KMS-11 (cell line): ENCODE measurements at regions not wholly inside any gene's neighbourhood (a gene's known extent, or its start where the extent isn't known, plus 50 kb on each side); places are given as distances from the start of the nearest gene placed in this dataset.

Experiments
- H2AFZ ChIP-seq: fragments of 200-600 bp; sonication (generic); 2 replicates; pipeline ENCODE4 v1.6.1; 2016; ENCODE audit warnings: antibody characterized with exemption, mixed run types, low read depth
- H3K27ac ChIP-seq: fragments of 200-600 bp; sonication (generic); 2 replicates; pipeline ENCODE4 v1.6.1; 2016; ENCODE audit warnings: mild to moderate bottlenecking, mixed run types
- H3K27me3 ChIP-seq: fragments of 200-600 bp; sonication (generic); 2 replicates; pipeline ENCODE4 v1.6.1; 2017; ENCODE audit warnings: mild to moderate bottlenecking, low read depth, mixed run types, moderate library complexity; ENCODE audit not compliant: insufficient read depth
- H3K36me3 ChIP-seq: fragments of 200-600 bp; sonication (generic); 2 replicates; pipeline ENCODE4 v1.6.1; 2017; ENCODE audit warnings: mild to moderate bottlenecking, mixed run types; ENCODE audit not compliant: insufficient read depth
- H3K4me1 ChIP-seq: fragments of 200-600 bp; sonication (generic); 2 replicates; pipeline ENCODE4 v1.6.1; 2016; ENCODE audit warnings: mild to moderate bottlenecking, low read depth, mixed run types; ENCODE audit not compliant: poor library complexity, severe bottlenecking
- H3K4me2 ChIP-seq: fragments of 200-600 bp; sonication (generic); 2 replicates; pipeline ENCODE4 v1.7.0; 2016; ENCODE audit warnings: mild to moderate bottlenecking, mixed run types
- H3K4me3 ChIP-seq: fragments of 200-600 bp; sonication (generic); IDR thresholded peaks from 2 replicates; pipeline ENCODE4 v1.6.1; 2017; ENCODE audit warnings: low read depth, low read length, mixed read lengths; ENCODE audit not compliant: insufficient read depth
- H3K79me2 ChIP-seq: fragments of 200-600 bp; sonication (generic); 2 replicates; pipeline ENCODE4 v1.6.1; 2016; ENCODE audit warnings: low read depth, mixed run types; ENCODE audit not compliant: insufficient read depth
- H3K9ac ChIP-seq: fragments of 200-600 bp; sonication (generic); 2 replicates; pipeline ENCODE4 v1.6.1; 2016; ENCODE audit warnings: mild to moderate bottlenecking, mixed run types
- H4K20me1 ChIP-seq: fragments of 200-600 bp; sonication (generic); 2 replicates; pipeline ENCODE4 v1.6.1; 2016; ENCODE audit warnings: mild to moderate bottlenecking, mixed run types; ENCODE audit not compliant: insufficient read depth
- TF ChIP-seq, protein P1 (sequence below): fragments of 200-600 bp; sonication (generic); conservative IDR thresholded peaks from 2 replicates; pipeline ENCODE4 v1.6.1; 2017; ENCODE audit warnings: low read depth, mild to moderate bottlenecking, antibody characterized with exemption, low read length, moderate library complexity, mixed read lengths

GRCh38 chr2:13542642-13543041, 825.9 kb downstream of the TRIB2 start:
- peaks cover 79% of the 10 kb centered on the region for H3K4me1 ChIP-seq
- no peaks in the 10 kb centered on the region for H3K79me2 ChIP-seq
- TF ChIP-seq, protein P1, sequence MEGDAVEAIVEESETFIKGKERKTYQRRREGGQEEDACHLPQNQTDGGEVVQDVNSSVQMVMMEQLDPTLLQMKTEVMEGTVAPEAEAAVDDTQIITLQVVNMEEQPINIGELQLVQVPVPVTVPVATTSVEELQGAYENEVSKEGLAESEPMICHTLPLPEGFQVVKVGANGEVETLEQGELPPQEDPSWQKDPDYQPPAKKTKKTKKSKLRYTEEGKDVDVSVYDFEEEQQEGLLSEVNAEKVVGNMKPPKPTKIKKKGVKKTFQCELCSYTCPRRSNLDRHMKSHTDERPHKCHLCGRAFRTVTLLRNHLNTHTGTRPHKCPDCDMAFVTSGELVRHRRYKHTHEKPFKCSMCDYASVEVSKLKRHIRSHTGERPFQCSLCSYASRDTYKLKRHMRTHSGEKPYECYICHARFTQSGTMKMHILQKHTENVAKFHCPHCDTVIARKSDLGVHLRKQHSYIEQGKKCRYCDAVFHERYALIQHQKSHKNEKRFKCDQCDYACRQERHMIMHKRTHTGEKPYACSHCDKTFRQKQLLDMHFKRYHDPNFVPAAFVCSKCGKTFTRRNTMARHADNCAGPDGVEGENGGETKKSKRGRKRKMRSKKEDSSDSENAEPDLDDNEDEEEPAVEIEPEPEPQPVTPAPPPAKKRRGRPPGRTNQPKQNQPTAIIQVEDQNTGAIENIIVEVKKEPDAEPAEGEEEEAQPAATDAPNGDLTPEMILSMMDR, result no peak
- H3K36me3 ChIP-seq, result no peaks in the 10 kb centered on the region
- H3K4me3 ChIP-seq, result no peak overlapping the region
- no peaks in the 10 kb centered on the region for H4K20me1 ChIP-seq
- H3K27me3 ChIP-seq, result no peaks in the 10 kb centered on the region
- peak overlapping the region; percentile 21; the same call in 1 of the 2 replicates for H3K9ac ChIP-seq
- H3K27ac ChIP-seq, result peak overlapping the region; percentile 84
- no peak overlapping the region for H2AFZ ChIP-seq
- peak overlapping the region; percentile 85 for H3K4me2 ChIP-seq

DNA sequence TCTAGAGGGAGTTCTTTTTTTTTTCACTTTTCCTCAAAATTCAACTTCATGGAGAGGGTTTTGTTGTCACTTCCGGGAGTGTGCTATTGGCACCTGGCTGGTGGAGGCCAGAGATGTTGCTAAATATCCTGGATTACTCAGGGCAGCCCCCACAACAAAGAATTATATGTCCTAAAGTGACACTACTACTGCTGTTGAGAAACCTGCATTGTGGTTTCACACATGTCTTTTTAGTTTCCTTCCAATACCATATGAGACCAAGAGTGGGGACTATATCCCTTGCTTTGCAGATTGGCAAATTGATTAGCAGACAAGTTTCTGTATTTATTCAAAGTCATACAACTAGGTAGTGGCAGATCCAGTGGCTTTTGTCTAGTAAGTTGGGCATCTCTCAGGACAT, 826.8 kb downstream of the TRIB2 start:
- Histone ChIP-seq H4K20me1 (no peaks in the 10 kb centered on the region), H3K4me1 (peaks cover 88% of the 10 kb centered on the region), H3K27me3 (no peaks in the 10 kb centered on the region), H3K4me3 (no peak overlapping the region), H3K79me2 (no peaks in the 10 kb centered on the region), H2AFZ (no peak overlapping the region), H3K4me2 (peak overlapping the region; percentile 55), H3K27ac (peak overlapping the region; percentile 84), H3K9ac (no peak overlapping the region), H3K36me3 (no peaks in the 10 kb centered on the region)
- TF ChIP-seq, protein P1, result no peak

DNA sequence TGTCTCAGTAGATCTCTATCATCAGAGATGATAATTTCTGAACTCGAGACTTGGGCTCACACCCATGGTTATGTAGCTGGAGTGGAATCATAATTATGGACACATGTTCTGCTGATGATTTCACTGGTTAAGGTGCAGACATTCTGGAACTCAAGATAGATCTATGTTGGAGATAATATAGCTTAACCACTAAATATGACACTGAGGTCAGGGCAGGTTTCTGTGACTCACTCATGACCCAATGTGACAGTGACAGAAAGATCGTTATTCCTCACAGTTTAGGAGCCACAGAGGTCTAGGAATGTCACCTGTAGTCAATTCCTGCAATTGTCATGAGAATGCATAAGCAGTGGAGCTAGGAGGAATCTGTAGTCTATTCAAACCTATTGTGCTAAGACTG, 828.6 kb downstream of the TRIB2 start:
- Histone ChIP-seq H3K4me2 (peak overlapping the region; percentile 55), H3K27me3 (no peaks in the 10 kb centered on the region), H3K79me2 (no peaks in the 10 kb centered on the region), H2AFZ (no peak overlapping the region), H4K20me1 (no peaks in the 10 kb centered on the region), H3K4me1 (peaks cover 100% of the 10 kb centered on the region), H3K36me3 (no peaks in the 10 kb centered on the region), H3K27ac (peak overlapping the region; percentile 84; the same call in 1 of the 2 replicates), H3K4me3 (no peak overlapping the region), H3K9ac (no peak overlapping the region)
- TF ChIP-seq, protein P1, result no peak

DNA sequence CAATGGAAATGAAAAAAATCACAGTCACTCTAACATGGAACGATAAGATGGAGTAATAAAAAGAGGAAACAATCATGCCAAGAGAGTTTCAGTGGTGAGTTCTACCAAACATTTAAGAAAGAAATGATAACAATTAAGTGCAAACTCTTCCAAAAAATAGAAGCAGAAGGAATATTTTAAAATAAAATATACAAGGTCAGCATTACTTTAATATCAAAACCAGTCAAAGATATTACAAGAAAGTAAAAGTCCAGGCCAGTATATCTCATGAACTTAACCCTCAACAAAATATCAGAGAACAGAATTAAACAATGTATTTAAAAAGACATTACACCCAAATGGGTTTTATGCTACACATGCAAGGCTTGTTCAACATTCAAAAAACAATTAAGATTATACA, 829.4 kb downstream of the TRIB2 start:
- Histone ChIP-seq H3K27ac (no peak overlapping the region; the same call in 1 of the 2 replicates), H3K27me3 (no peaks in the 10 kb centered on the region), H3K4me1 (peaks cover 100% of the 10 kb centered on the region), H3K36me3 (no peaks in the 10 kb centered on the region), H4K20me1 (no peaks in the 10 kb centered on the region), H3K4me3 (no peak overlapping the region), H3K4me2 (peak overlapping the region; percentile 55; the same call in 1 of the 2 replicates), H3K9ac (no peak overlapping the region), H2AFZ (no peak overlapping the region), H3K79me2 (no peaks in the 10 kb centered on the region)
- TF ChIP-seq, protein P1, result no peak
